Thymus (tissue), 11 donors: ENCODE measurements at regions not wholly inside any gene's neighbourhood (a gene's known extent, or its start where the extent isn't known, plus 50 kb on each side); places are given as distances from the start of the nearest gene placed in this dataset.

ENCODE experiments used
- DNase-seq, 9 donors: peaks; one replicate each; pipeline ENCODE4 v3.0.0-alpha.2; 2013; ENCODE audit warnings: low spot score in 9 of 9, low read depth in 6 of 9, missing footprints in 1 of 9
- H3K27ac ChIP-seq, 2 donors: one replicate each; pipeline ENCODE4 v1.5.1; 2013; ENCODE audit warnings: control low read depth in 1 of 2, low read depth in 1 of 2, low read length in 1 of 2, mild to moderate bottlenecking in 1 of 2, moderate library complexity in 1 of 2
- H3K27me3 ChIP-seq, 2 donors: one replicate each; pipeline ENCODE4 v1.5.1; 2013; ENCODE audit warnings: low read length in 1 of 2; ENCODE audit not compliant: control insufficient read depth in 2 of 2, insufficient read depth in 1 of 2
- H3K36me3 ChIP-seq, 2 donors: one replicate each; pipeline ENCODE4 v1.5.1; 2013; ENCODE audit warnings: low read length in 1 of 2, mild to moderate bottlenecking in 1 of 2, moderate library complexity in 1 of 2; ENCODE audit not compliant: control insufficient read depth in 2 of 2, insufficient read depth in 2 of 2
- H3K4me1 ChIP-seq, 2 donors: one replicate each; pipeline ENCODE4 v1.5.1; 2013; ENCODE audit warnings: low read length in 2 of 2; ENCODE audit not compliant: control insufficient read depth in 2 of 2, insufficient read depth in 2 of 2
- H3K4me3 ChIP-seq, 2 donors: one replicate each; pipeline ENCODE4 v1.5.1; 2013; ENCODE audit warnings: low read length in 2 of 2, control low read depth in 1 of 2, mild to moderate bottlenecking in 1 of 2
- H3K9me3 ChIP-seq, 2 donors: one replicate each; pipeline ENCODE4 v1.5.1; 2013; ENCODE audit warnings: low read length in 1 of 2, mild to moderate bottlenecking in 1 of 2; ENCODE audit not compliant: control insufficient read depth in 2 of 2, insufficient read depth in 1 of 2
- WGBS: extraction: QIAGEN DNeasy Blood & Tissue Kit; methylation state at CpG from one replicate; pipeline ENCODE4 v1.1.7; 2013; 5-methylcytosine and 5-hydroxymethylcytosine counted together
- donor health status: healthy.

- peak in 2 of 9 donors; percentile 44 to 52 for DNase-seq
- Histone ChIP-seq H3K9me3 (peaks cover 0 to 9% of the 10 kb centered on the region in 2 donors), H3K36me3 (no peaks in the 10 kb centered on the region), H3K4me1 (peaks cover 46 to 61% of the 10 kb centered on the region in 2 donors), H3K4me3 (no peak overlapping the region), H3K27ac (no peak overlapping the region), H3K27me3 (no peaks in the 10 kb centered on the region)
- WGBS = 12% methylated on average over 6 of the region's 6 CpGs
Measured at GRCh38 chr20:24779131-24779530, 169.9 kb upstream of the CST7 start.

GRCh38 chr20:24779946-24780345 lies 169.1 kb upstream of the CST7 start:
- H3K4me1 ChIP-seq = peaks cover 54 to 69% of the 10 kb centered on the region in 2 donors
- H3K36me3 ChIP-seq = no peaks in the 10 kb centered on the region
- H3K9me3 ChIP-seq = peaks cover 0 to 9% of the 10 kb centered on the region in 2 donors
- WGBS = 75% methylated on average over 4 of the region's 4 CpGs
- DNase-seq = no peak
- peak overlapping the region in 1 of 2 donors; percentile 27 for H3K27ac ChIP-seq
- no peak overlapping the region for H3K4me3 ChIP-seq
- no peaks in the 10 kb centered on the region for H3K27me3 ChIP-seq

GRCh38 chr20:24780674-24781417 lies 168.2 kb upstream of the CST7 start:
- H3K27me3 ChIP-seq = no peaks in the 10 kb centered on the region
- WGBS = 39% methylated on average over 11 of the region's 11 CpGs
- peak in 3 of 9 donors; percentile 54 to 71 (median 55) for DNase-seq
- H3K4me1 ChIP-seq = peaks cover 60 to 76% of the 10 kb centered on the region in 2 donors
- peaks cover 0 to 9% of the 10 kb centered on the region in 2 donors for H3K9me3 ChIP-seq
- peak overlapping the region in 1 of 2 donors; percentile 17 for H3K4me3 ChIP-seq
- peak overlapping the region in 1 of 2 donors; percentile 27 for H3K27ac ChIP-seq
- H3K36me3 ChIP-seq = no peaks in the 10 kb centered on the region

DNA sequence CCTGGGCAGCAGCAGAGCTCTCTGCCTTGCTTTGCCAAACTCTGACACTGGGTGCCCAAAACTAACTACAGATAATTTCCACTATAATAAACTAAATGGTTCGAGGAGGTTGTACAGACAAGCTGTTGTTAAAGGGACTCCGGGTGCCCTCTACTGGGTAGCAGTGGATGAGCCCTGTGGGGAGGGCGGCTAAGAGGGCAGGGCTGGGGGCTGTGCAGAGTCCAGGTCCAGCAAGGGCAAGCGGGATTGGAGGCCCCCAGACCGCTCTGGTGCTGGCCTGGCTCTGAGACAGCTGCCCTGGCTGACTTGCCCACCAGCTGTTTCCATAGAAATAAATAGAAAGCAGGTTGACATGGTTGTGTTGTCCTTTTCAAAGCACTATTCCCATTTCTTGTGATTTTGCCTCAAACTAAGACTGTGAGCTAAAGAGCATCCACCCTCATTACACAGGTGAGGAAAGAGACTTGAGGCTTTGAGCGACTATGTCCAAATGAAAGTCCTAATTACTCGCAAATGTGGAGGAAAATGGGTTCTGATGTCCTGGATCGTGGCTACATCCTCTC lies 167.6 kb upstream of the CST7 start:
- WGBS = 71% methylated on average over 8 of the region's 8 CpGs
- H3K9me3 ChIP-seq = peaks cover 0 to 8% of the 10 kb centered on the region in 2 donors
- peak in 3 of 9 donors; percentile 42 to 64 (median 53) for DNase-seq

GRCh38 chr20:24782301-24782700 lies 166.8 kb upstream of the CST7 start:
- Histone ChIP-seq H3K4me1 (peaks cover 60 to 76% of the 10 kb centered on the region in 2 donors), H3K9me3 (peaks cover 0 to 4% of the 10 kb centered on the region in 2 donors), H3K36me3 (no peaks in the 10 kb centered on the region), H3K27ac (no peak overlapping the region), H3K4me3 (no peak overlapping the region), H3K27me3 (no peaks in the 10 kb centered on the region)
- 88% methylated on average over 11 of the region's 11 CpGs for WGBS
- no peak for DNase-seq

More for the DNA sequence above, 167.6 kb upstream of the CST7 start:
- no peak overlapping the region for H3K4me3 ChIP-seq
- H3K4me1 ChIP-seq = peaks cover 60 to 76% of the 10 kb centered on the region in 2 donors
- no peaks in the 10 kb centered on the region for H3K36me3 ChIP-seq
- H3K27me3 ChIP-seq = no peaks in the 10 kb centered on the region
- H3K27ac ChIP-seq = no peak overlapping the region

DNA sequence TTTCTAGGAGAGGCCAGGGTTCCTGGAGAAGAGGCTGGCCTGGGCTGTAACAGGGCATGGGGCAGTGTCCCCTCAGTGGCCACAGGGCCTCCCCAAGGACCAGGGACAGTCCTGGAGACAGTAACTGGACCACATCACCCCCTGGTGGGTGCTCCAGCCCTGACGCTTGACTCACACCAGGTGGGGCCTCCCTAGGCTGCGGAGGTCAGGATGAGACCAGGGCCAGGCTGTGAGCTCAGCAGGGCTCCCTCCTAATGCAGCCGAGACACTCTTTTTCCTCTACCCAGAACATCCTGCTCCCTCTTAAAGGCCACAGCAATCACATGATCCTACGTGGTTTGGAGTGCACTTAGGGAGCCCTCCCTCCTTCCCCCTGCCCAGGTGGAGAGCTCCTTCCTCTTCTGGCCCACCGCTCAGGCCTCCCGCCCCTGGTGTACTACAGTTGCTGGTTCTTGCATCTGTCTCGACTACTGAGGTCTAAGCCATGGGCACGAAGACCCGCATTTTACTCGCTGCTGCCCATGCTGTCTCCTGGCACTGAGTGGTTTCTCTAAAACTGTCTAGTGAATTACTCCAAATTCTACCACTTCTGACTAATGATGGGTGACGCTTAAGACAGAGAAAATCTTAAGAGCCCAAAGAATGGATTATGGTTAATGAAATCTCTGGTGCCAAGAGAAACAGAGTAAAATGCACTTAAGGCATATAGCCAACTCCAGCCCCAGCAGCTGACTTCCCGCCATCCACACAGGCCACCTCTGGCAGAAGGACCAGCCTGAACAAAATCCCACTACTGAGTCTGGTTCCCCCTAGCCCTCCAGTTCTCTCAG lies 166.1 kb upstream of the CST7 start:
- peaks cover 0 to 4% of the 10 kb centered on the region in 2 donors for H3K9me3 ChIP-seq
- DNase-seq = peak in 1 of 9 donors; percentile 52
- H3K27me3 ChIP-seq = no peaks in the 10 kb centered on the region
- no peak overlapping the region for H3K27ac ChIP-seq
- no peaks in the 10 kb centered on the region for H3K36me3 ChIP-seq
- WGBS = 23% methylated on average over 12 of the region's 12 CpGs
- no peak overlapping the region for H3K4me3 ChIP-seq
- peaks cover 60 to 73% of the 10 kb centered on the region in 2 donors for H3K4me1 ChIP-seq

- DNase-seq = peak in 3 of 9 donors; percentile 57 to 73 (median 61)
- WGBS = 68% methylated on average over 9 of the region's 9 CpGs
- Histone ChIP-seq H3K36me3 (no peaks in the 10 kb centered on the region), H3K4me1 (peaks cover 52 to 66% of the 10 kb centered on the region in 2 donors), H3K9me3 (peaks cover 0 to 4% of the 10 kb centered on the region in 2 donors), H3K27me3 (no peaks in the 10 kb centered on the region), H3K4me3 (no peak overlapping the region), H3K27ac (peak overlapping the region in 1 of 2 donors; percentile 38)
Measured at GRCh38 chr20:24783631-24784492, 165.2 kb upstream of the CST7 start.

- 19% methylated on average over 2 of the region's 2 CpGs for WGBS
- Histone ChIP-seq H3K9me3 (peaks cover 0 to 4% of the 10 kb centered on the region in 2 donors), H3K4me1 (peaks cover 46 to 59% of the 10 kb centered on the region in 2 donors), H3K27ac (peak overlapping the region in 1 of 2 donors; percentile 38), H3K36me3 (no peaks in the 10 kb centered on the region), H3K4me3 (no peak overlapping the region), H3K27me3 (no peaks in the 10 kb centered on the region)
- peak in 1 of 9 donors; percentile 46 for DNase-seq
Measured at GRCh38 chr20:24784607-24785006, 164.5 kb upstream of the CST7 start.
